ENCODE measurements at regions not wholly inside any gene's neighbourhood (a gene's known extent, or its start where the extent isn't known, plus 50 kb on each side); places are given as distances from the start of the nearest gene placed in this dataset.

DNA sequence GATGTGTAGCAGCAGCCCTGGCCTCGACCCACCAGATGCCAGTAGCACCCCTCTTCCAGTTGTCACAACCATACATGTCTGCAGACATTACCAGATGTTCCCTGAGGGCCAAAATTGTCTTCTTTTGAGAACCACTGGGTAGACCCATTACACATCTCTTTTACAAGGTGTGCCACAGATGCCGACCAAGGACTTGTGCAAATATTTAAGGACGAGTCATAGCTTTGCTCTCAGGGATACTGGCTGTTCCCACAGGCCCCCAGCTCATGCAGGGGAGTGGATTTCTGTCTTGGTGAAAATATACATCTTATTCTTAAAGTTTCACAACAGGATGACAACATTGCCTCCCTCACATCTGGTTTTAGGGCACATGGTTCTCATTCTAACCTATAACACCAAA lies 59.4 kb upstream of the ZBTB18 start:
- CTCF ChIA-PET (ENCODE audit: low intra/inter-chr PET ratio, low total read pairs) = no interaction called here
- no TSS peak for BruUV-seq (replicated peaks)

DNA sequence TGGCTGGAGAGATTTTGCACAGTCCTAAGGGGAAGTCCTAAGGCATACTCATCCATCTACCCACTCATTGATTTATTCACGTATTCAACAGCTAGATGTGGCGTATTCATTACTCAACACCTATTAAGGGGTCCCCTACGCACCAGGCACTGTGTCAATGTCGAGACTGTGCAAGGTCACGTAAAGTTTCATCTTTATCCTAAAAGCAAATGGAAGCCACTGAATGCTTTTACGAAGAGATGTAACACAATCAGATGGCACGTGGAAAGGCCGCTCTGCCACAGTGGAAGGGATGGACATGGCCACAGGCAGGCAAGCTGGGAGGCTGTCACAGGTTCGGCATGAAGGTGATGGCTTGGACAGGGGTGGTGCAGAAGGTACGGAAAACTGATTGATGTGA lies 66.3 kb upstream of the ZBTB18 start:
- CTCF ChIA-PET (ENCODE audit: low intra/inter-chr PET ratio, low total read pairs) = no interaction called here
- Histone ChIP-seq H3K4me2 (ENCODE audit: low read depth, low read length) (no peak overlapping the region), H3K9ac (ENCODE audit: insufficient read depth, low read depth, low read length) (no peak overlapping the region), H3K27me3 (ENCODE audit: control insufficient read depth in 1 of 2, insufficient read depth in 2 of 2, low read length in 2 of 2) (peaks cover 0 to 11% of the 10 kb centered on the region in 2 experiments; a peak in 2 of 5 replicates), H3K79me2 (ENCODE audit: insufficient read depth, low read length) (no peaks in the 10 kb centered on the region), H4K20me1 (ENCODE audit: insufficient read depth, low read length) (no peaks in the 10 kb centered on the region), H3K27ac (ENCODE audit: extremely low read length, insufficient read depth, low read length) (no peak overlapping the region), H3K4me3 (replicated peaks in 1 of 3; ENCODE audit: insufficient read depth in 1 of 3, low read depth in 2 of 3, low read length in 3 of 3) (no peak overlapping the region), H3K4me1 (ENCODE audit: insufficient read depth, low read length) (no peaks in the 10 kb centered on the region), H3K9me3 (ENCODE audit: low read length) (no peaks in the 10 kb centered on the region), H3K36me3 (replicated peaks in 1 of 2; ENCODE audit: control insufficient read depth in 1 of 2, insufficient read depth in 2 of 2, low read length in 2 of 2) (no peaks in the 10 kb centered on the region), H2AFZ (ENCODE audit: low read length) (no peak overlapping the region)
- intact Hi-C loops (cut with micrococcal nuclease; ENCODE audit: unreplicated experiment) = no loop called here
- ATAC-seq (no peak), DNase-seq (ENCODE audit: low spot score) (no peak), FAIRE-seq (no peak)
- no peak for TF ChIP-seq ZNF776 (CRISPR knock-in tag; IDR thresholded peaks at IDR 0.05)
- BruUV-seq (replicated peaks) = no TSS peak
- 42% methylated on average over 10 of the region's 10 CpGs for WGBS (ENCODE audit: low lambda C conversion rate)
- POLR2A ChIA-PET = no interaction called here
- in situ Hi-C loops (cut with HindIII; ENCODE audit: extremely low pct_ligation_motif_present, low pct_unique_long_range_greater_than_20kb) = no loop called here

More for the DNA sequence above, 59.4 kb upstream of the ZBTB18 start:
- DNase-seq (ENCODE audit: low spot score) = no peak
- in situ Hi-C loops (cut with HindIII; ENCODE audit: extremely low pct_ligation_motif_present, low pct_unique_long_range_greater_than_20kb) (no loop called here), intact Hi-C loops (cut with micrococcal nuclease; ENCODE audit: unreplicated experiment) (no loop called here)
- WGBS (ENCODE audit: low lambda C conversion rate) = 0% methylated on average over 3 of the region's 3 CpGs
- Histone ChIP-seq H3K27ac (ENCODE audit: extremely low read length, insufficient read depth, low read length) (no peak overlapping the region), H3K9ac (ENCODE audit: insufficient read depth, low read depth, low read length) (no peak overlapping the region), H3K36me3 (replicated peaks in 1 of 2; ENCODE audit: control insufficient read depth in 1 of 2, insufficient read depth in 2 of 2, low read length in 2 of 2) (no peaks in the 10 kb centered on the region), H3K79me2 (ENCODE audit: insufficient read depth, low read length) (no peaks in the 10 kb centered on the region), H3K4me2 (ENCODE audit: low read depth, low read length) (no peak overlapping the region), H3K4me1 (ENCODE audit: insufficient read depth, low read length) (no peaks in the 10 kb centered on the region), H3K4me3 (replicated peaks in 1 of 3; ENCODE audit: insufficient read depth in 1 of 3, low read depth in 2 of 3, low read length in 3 of 3) (no peak overlapping the region), H4K20me1 (ENCODE audit: insufficient read depth, low read length) (no peaks in the 10 kb centered on the region), H3K9me3 (ENCODE audit: low read length) (no peaks in the 10 kb centered on the region), H3K27me3 (ENCODE audit: control insufficient read depth in 1 of 2, insufficient read depth in 2 of 2, low read length in 2 of 2) (no peaks in the 10 kb centered on the region; a peak in 2 of 5 replicates), H2AFZ (ENCODE audit: low read length) (no peak overlapping the region)
- no peak for FAIRE-seq
- TF ChIP-seq ZNF205 (CRISPR knock-in tag; IDR thresholded peaks at IDR 0.05) = no peak
- POLR2A ChIA-PET = no interaction called here
- ATAC-seq = no peak

DNA sequence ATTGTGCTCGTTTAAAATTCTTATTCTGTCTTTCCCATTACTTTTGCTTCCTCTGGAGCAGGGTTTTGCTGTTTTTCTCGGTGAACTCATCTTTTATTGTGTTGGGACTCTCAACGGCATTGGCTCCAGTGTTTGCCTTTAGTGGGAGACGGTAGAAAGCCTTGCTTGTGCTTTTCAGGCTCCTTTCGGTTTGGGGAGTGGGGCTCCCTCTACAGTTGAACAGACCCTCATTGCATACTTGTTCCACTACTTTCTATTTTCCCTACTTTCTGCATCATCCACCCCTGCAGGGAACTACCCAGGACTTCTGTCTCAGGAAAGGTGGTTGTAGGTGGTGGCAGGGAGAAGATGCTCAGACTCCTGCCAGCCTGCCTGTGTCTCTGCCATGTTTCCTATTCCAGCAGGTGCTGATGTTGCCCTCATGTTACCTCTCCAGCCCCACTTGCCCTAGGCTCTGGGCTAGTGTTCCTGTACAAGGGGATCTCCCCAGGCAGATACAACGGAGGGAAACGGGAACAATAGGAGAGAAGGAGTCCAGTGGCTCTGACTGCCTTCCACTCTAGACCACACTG lies 68.5 kb upstream of the ZBTB18 start:
- 2% methylated on average over 7 of the region's 7 CpGs for WGBS (ENCODE audit: low lambda C conversion rate)
- H2AFZ ChIP-seq (ENCODE audit: low read length) = no peak overlapping the region
- no peak overlapping the region for H3K9ac ChIP-seq (ENCODE audit: insufficient read depth, low read depth, low read length)
- no TSS peak for BruUV-seq (replicated peaks)
- FAIRE-seq (no peak), DNase-seq (ENCODE audit: low spot score) (peak; percentile 4), ATAC-seq (peak; percentile 42; the same call in 1 of the 3 replicates)
- no peaks in the 10 kb centered on the region for H3K4me1 ChIP-seq (ENCODE audit: insufficient read depth, low read length)
- H3K9me3 ChIP-seq (ENCODE audit: low read length) = no peaks in the 10 kb centered on the region
- no peak overlapping the region for H3K4me3 ChIP-seq (replicated peaks in 1 of 3; ENCODE audit: insufficient read depth in 1 of 3, low read depth in 2 of 3, low read length in 3 of 3)
- in situ Hi-C loops (cut with HindIII; ENCODE audit: extremely low pct_ligation_motif_present, low pct_unique_long_range_greater_than_20kb) = no loop called here
- TF ChIP-seq, protein P1, sequence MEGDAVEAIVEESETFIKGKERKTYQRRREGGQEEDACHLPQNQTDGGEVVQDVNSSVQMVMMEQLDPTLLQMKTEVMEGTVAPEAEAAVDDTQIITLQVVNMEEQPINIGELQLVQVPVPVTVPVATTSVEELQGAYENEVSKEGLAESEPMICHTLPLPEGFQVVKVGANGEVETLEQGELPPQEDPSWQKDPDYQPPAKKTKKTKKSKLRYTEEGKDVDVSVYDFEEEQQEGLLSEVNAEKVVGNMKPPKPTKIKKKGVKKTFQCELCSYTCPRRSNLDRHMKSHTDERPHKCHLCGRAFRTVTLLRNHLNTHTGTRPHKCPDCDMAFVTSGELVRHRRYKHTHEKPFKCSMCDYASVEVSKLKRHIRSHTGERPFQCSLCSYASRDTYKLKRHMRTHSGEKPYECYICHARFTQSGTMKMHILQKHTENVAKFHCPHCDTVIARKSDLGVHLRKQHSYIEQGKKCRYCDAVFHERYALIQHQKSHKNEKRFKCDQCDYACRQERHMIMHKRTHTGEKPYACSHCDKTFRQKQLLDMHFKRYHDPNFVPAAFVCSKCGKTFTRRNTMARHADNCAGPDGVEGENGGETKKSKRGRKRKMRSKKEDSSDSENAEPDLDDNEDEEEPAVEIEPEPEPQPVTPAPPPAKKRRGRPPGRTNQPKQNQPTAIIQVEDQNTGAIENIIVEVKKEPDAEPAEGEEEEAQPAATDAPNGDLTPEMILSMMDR (CRISPR knock-in tag; IDR thresholded peaks at IDR 0.05) = 0 out of 2 replicates have a peak, but pooled peaks have one; percentile 4
- TF ChIP-seq TCF12 (IDR thresholded peaks at IDR 0.05) (no peak), TCF12 (CRISPR knock-in tag; IDR thresholded peaks at IDR 0.05) (no peak)
- H3K36me3 ChIP-seq (replicated peaks in 1 of 2; ENCODE audit: control insufficient read depth in 1 of 2, insufficient read depth in 2 of 2, low read length in 2 of 2) = no peaks in the 10 kb centered on the region
- no peak overlapping the region for H3K4me2 ChIP-seq (ENCODE audit: low read depth, low read length)
- no peaks in the 10 kb centered on the region for H3K79me2 ChIP-seq (ENCODE audit: insufficient read depth, low read length)
- H4K20me1 ChIP-seq (ENCODE audit: insufficient read depth, low read length) = no peaks in the 10 kb centered on the region
- H3K27me3 ChIP-seq (ENCODE audit: control insufficient read depth in 1 of 2, insufficient read depth in 2 of 2, low read length in 2 of 2) = peaks cover 0 to 11% of the 10 kb centered on the region in 2 experiments; a peak in 2 of 5 replicates
- ChIA-PET POLR2A (no interaction called here), CTCF (ENCODE audit: low intra/inter-chr PET ratio, low total read pairs) (no interaction called here)
- intact Hi-C loops (cut with micrococcal nuclease; ENCODE audit: unreplicated experiment) = no loop called here
- no peak overlapping the region for H3K27ac ChIP-seq (ENCODE audit: extremely low read length, insufficient read depth, low read length)

Measured in HepG2 (cell line).